HG02588 (cell line): ENCODE measurements at regions not wholly inside any gene's neighbourhood (a gene's known extent, or its start where the extent isn't known, plus 50 kb on each side); places are given as distances from the start of the nearest gene placed in this dataset.

Experiments used
- ATAC-seq: cut with Tn5 transposase; IDR thresholded peaks from one replicate; pipeline ENCODE4 v1.9.1; 2021; ENCODE audit warnings: mild to moderate bottlenecking, moderate library complexity; ENCODE audit not compliant: unreplicated experiment

DNA sequence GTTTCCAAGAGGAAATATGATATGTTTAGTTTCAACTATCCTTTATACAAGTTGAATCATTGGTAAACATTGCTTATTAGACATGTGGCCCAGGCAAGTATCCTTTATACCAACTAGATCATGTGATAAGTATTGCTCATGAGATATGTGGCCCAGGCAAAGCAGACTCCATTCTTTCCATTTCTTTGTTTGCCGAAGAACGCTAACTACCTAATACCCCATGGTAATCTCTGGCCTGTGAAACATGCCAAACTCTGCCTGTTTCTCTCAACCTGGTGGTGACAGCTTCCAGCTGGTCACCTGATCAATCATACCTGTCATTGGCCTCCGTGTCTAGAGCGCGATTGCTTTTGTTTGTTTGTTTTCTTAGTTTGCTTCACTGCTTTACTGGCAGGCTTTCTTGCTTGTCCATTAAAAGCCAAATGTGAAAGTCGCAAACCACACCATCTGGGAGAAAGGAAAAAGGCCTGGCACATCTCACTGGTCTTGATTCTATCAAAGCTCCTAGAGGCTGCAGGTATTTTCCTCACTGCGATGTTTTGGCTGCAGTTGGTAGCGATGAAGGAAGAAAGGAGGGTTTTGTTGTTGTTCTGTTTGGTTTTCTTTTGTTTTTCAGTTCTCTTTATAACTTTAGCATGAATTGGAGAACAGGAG is 686.2 kb downstream of the KCNJ2 start:
- ATAC-seq = no peak

DNA sequence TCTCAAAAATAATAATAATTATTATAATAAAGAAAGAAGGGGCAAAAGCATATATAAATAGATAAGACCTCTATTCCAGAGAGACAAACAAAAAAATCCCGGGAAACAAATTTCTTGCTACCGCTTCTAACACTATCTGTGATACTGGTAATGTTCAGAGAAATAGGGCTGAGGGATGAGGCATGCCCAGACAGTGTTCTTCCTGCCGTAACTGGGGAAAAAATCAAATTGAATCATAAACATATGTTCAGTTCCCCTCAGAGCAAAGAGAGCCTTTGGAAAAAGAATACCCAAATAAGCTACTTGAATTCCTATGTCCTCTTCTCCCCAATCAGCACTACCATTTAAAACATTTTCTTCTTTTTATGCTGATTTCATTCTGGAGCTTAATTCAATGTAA is 688.0 kb downstream of the KCNJ2 start:
- ATAC-seq = no peak

DNA sequence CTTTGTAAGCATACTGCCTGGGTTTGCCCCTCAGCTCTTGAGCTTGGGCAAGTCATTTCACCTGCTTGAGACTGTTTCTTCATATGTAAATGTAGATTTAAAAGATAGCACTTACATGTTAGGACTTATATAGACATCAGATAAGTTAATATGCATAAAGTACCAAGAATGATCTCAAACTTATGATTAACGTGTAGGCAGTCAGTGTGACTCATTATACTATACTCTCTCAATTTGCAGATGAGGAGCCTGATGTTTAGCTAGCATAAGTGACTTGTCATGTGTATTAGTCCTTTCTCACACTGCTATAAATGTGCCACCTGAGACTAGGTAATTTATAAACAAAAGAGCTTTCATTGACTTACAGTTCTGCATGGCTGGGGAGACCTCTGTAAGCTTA is 690.5 kb downstream of the KCNJ2 start:
- ATAC-seq = no peak

DNA sequence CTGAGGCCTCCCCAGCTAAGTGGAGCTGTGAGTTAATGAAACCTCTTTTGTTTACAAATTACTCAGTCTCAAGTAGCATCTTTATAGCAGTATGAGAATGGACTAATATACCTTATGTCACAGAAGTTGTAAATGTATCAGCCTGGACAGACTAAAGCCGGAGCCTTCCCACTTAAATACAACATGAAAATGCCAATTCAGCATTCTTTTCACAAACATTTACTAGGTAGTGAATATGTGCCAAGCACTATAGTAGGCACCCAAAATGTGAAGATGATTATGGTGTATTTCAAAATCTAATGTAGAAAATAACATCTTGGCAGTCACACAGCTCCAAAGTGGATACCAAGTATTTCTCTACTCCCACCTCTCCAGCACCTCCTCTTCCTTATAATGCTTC is 693.0 kb downstream of the KCNJ2 start:
- no peak for ATAC-seq

DNA sequence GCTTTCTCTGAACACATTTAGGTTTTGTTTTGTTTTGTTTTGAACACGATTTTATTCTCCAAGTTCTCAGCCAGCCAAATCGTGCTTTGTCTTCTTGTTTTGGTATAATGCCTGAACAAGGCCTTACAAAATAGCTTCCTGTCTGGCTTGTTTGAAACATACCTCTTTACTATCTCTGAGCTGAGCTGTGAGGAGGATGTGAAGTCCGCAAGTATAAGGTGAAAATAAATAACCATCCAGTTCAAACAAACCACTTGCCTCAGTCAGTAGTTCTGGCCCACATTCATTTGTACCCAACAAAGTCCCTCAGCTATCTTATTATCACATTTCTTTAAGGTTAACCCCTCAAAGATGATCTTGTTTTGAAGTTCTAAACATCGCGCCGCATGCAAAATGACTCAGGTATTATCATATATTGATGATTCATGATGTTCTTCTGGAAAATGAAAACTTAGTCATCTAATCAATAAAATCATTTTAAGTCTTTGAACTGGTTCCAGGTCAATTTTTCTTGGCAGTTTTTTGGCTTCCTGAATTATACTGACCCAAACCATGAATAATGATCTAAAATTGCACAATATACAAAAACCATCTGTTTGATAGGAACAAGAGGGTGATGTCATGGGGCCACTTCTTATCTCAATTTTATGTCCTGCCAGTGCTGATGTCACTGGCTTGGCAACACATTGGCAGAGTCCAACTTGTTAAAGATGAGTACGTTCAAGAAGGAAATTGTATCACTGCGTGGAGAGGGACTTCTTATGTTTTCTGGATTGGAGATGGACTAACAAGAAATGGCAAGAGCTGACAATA is 694.3 kb downstream of the KCNJ2 start:
- no peak for ATAC-seq

DNA sequence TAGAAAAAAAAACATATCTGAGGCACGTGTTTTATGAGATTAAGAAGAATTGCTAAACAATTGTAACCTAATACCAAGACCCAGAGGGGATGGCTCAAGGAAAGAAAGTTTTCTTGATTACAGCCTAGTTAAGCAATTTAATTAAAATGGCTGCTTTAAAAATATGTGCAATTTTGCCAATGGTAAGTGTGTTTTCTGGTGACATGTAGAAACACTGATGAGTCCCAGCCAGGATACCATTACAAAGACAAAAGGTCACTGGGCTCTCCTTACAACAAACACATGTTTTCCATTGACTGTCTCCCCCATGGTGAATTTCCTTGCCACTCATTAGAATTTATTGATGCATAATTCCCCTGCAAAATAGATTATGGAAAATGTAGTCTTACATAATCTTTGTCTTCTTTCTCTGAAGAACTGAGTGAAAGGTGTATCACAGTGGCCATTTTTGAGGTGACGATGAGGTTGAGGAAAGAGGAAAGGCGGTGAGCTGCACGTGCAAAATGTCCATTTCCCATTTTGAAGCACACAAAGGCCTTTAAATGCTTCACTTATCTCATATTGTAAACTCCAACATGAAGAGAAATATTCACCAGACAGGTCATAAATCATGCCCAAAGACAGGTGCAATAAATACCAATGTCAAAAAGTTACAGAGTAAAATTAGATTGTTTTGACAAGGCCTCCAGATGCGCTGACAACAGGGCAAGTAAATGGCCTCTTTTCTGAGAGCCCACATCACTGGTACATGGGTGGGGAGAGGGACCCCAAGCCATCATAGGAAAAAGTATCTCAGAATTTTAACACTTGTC is 696.9 kb downstream of the KCNJ2 start:
- ATAC-seq = no peak

DNA sequence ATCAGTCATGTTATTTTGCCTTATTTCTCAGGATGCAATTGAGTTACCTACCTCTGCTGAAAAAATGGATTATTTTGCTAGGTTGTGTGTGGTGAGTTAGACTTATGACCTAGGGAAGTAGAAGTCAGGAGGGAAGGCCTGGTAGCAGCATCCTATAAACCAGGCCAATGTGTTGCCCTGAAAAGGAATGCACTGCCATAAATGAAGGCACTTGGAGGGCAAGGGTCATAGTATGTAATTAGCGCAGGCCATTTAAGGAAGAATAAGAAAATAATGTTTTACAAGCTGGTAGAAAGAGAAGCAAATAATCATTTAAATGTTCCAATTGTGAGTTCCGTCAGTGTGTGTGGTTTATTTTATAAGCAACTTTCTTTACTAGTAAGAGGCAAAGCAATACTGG is 698.8 kb downstream of the KCNJ2 start:
- ATAC-seq = no peak

DNA sequence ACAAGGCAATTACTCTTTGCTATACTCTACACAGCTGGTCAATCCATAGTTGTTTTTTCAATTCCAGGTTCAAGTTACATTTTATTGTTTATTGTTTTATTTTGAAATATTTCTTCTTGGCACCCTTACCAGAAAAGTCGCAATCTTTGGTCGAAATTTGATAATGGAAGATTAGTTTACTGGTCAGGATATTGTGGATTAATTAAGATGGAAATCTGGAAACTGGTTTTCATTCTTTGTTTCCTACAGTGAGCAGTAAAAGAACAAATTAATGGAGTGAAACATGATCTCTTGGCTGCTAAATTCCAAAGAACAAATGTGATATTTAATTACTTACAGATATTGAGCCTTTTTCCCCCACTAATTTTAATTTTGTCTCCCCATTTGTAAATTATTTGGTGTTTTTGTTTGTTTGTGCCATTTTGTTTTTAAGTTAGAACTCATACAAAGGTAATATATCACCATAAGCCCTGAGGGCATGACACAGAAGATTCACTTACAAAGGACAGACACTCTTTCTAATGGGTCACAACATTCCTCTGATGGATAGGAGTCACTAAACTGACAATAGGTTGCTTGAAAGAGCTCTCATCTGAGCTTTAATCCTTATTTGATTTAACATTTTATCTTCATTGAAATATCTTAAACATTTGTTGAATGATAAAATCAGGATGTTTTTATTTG is 700.2 kb downstream of the KCNJ2 start:
- no peak for ATAC-seq

DNA sequence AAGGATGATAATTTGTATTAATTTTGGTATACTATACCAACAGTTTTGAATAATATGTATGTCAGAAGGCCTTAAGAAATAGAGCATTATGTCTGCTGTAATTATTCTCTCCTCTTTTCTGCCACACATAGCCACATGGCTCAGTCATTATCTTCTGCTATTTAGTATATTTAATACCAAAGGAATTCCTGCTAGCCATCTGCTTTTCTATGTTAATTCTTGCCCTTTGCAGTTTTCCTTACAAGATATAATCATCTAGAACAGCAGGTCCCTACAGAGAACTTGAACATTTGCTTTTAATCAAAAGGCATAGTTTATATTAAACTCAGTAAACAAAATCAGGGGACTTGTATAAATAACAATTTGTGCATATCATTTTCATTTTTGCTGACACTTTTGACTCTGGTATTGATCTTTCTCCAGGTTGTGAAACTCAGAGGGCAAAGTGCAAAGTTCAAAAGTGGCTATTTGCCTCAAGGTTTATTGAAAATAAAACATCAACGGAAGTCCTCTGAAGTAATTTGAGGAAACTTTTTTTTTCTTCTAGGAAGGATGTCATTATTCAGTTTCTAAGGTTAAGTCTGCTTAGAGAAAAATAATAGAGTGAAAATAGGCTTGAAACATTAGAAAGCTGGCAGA is 702.0 kb downstream of the KCNJ2 start:
- ATAC-seq = no peak

DNA sequence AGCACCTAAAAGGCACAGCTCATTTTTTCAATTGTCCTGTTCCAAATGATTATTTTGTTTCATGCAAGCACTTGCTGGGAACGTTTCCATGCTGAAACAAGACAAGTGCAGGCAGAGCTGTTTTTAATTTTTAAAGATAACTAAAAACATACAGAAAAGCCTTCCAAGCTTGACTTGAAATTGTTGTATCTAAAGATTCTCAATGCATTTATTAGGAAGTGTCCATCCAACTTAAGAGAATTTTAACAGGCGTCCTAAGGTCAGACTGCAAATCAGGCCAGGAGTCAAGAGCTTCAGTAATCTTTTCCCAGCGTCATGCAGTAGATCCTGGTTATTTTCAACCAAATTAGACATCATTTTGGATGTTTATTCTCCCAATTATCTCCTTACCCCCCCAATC is 702.8 kb downstream of the KCNJ2 start:
- no peak for ATAC-seq

DNA sequence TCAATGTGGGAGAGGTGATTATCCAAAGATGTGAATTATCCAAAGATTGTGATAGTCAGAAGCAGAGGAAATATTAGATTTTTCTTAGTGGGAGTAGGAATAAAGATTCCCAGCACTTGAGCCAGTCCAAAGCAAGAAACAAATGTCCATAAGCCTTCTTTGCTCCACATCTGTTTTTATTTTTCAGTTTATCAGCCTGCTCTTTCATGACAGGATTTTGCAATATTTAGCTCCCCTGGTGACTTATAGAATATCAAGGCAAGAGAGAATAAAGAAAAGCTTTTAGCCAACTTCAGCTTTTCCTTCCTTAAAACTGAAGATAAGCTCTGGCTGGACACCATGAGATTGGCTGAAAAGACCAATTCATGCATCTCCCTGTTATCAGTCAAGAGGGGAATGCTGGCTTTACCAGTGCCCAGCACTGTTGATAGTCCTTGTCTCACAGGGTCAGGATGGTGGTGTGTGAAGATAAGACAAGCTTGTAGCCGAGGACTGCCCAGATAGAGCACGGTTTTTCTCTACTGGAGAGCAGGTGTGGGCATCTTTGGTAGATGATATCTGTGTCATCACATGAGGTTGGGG is 706.5 kb downstream of the KCNJ2 start:
- ATAC-seq = no peak

DNA sequence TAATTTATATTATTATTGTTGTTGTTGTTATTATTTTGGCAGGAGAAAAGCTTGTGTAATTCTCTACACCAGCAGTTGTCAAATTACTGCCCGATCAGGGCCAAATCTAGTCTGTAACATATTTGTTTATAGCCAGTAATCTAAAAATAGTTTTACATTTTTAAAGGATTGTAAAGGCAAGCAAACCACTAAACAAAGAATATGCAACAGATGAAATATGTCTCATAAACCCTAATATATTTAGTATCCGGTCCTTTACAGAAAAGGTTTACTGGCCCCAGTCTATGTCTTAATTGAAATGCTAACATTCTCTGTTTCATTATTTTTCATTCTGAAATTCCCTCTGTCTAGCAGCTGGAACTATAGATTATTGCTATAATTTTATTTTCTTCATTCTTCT is 709.5 kb downstream of the KCNJ2 start:
- no peak for ATAC-seq

DNA sequence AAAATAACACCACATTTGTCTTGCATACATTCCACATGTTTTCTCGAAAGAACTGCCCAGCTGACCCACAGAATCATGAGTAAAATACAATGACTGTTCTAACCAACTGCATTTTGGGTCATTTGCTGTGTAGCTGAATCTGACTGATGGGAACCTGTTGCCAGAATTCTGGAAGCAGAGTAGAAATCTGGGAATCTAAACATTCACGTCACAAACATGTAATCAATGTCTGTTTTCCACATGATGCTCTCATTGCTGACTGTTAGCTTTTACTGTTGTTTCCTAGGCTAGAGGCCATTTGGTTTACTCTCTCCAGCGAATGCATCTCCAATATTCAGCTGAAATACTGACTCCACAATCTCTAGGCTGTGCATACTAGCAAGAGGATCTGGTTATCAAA is 710.1 kb downstream of the KCNJ2 start:
- ATAC-seq = no peak

DNA sequence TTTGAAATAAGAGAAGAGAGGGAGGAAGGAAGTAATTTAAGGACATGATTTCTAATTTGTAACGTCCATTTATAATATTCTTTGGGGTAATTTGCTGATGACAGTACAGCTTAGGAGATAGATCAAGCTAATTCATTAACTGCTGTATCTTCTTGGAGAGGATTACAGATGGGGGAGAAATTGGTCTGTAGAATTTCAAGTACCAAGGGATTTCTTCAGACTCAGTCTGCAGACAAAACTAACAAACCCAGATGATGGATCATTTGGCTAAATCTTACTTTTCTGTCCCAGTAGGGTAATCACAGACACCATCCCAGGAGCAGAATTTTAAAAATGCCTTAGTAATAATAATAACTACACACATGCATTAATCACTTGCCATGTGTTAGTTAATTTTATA is 711.8 kb downstream of the KCNJ2 start:
- ATAC-seq = no peak

DNA sequence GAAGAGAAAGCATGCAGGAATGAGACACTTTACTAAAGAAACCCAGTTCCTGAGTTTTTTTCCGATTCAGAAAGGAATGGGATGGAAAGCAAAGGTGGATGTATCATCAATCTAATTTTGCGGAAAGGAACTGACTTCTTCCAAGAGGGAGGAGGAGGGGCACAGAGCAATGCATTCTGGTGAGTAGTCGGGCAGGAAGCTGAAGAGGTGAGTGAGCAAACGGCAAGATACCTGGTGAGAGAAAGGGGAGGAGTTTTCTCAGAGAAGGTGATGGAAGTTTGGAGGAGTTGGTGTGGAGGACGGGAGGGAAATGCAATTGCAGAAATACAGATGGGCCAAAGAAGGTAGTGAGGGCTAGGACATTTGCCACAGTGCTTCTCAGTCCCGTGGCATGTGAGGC is 713.2 kb downstream of the KCNJ2 start:
- no peak for ATAC-seq

DNA sequence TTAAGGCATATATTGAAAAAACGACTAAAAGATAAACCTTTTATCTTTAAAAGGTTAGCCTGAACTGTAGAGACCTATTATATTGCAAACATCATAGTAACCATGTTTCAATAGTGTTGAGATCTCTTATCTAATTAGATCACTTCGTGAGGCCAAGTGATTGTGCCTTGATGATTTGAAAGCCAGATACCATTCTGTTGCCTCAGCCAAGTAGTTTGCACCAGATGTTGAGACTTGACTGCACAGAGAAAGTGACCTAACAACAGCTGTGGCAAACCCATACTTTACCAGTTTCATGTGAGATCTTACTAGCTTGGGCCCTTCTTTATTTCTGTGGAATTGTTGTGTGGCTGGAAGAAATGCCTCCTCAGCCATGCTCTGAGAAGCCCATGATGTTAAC is 717.3 kb downstream of the KCNJ2 start:
- no peak for ATAC-seq

DNA sequence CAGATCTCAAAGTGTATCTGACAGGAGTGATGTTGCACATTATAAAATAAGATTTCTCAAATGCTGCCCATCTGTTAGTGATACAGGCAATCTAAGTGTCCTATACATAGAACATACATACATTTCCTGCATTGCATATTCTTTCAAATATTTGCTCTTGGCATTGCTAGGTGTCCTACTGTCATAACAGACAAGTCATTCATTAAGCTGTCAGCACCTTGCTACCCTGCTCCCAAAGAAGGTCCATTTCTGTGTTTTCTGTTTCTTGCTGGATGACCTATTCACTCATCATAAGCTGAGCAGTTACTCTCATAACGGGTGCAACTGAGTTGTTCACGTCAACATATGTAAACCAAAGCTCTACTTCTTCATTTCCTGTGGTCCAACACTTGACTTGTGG is 719.0 kb downstream of the KCNJ2 start:
- ATAC-seq = no peak

DNA sequence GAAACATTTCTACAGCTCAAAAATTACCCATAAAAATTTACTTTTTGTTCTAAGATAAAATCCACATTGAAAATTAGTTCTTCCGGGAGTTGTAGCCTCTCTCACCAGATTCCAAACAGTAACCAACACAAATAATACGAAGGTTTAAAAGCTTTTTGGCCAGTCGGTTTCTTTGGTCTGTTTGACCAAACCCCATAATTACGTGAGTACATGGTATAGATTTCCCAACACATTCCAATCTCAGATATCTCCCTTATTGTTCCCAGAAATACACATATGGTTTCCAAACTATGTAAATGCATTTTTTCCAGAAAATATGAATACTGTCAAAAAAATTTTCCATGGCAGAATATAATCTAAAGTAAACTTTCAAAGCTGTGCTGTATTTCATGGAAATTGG is 722.0 kb downstream of the KCNJ2 start:
- ATAC-seq = no peak

DNA sequence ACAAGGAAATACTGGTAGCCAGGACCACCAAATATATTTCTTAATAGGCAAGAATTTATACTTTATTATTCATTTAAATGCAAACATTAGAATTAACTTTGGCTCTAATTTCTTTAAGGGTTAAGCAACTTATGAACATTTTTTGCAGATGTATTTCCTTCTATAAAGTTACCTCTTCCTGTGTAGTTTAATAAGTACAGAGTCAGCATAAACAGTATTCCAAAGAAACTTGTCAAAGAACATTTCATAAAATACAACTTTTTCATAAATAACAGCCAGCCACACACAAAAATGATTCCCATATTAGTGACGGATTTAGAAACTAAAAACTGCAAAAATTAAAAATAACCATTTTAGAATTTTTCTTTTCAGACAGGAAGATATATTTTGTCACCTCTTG is 723.2 kb downstream of the KCNJ2 start:
- no peak for ATAC-seq

DNA sequence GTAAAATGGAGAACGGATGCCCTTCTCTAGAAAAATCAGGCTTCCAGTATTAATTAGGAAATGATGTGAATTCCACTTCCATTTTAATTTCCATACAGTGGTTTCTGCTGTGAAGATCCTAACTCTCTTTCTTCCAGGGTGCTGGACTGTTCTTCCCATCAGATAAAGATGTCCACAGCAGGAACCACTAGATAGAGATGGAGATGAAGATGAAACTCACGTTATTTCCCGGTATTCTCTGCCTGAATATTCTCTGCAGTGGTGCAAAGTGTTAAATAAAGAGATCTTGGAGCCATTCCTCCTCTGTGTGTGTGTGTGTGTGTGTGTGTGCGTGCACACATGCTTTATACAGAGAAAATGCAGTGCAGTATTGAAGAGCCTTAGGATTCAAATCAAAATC is 727.5 kb downstream of the KCNJ2 start:
- ATAC-seq = no peak

DNA sequence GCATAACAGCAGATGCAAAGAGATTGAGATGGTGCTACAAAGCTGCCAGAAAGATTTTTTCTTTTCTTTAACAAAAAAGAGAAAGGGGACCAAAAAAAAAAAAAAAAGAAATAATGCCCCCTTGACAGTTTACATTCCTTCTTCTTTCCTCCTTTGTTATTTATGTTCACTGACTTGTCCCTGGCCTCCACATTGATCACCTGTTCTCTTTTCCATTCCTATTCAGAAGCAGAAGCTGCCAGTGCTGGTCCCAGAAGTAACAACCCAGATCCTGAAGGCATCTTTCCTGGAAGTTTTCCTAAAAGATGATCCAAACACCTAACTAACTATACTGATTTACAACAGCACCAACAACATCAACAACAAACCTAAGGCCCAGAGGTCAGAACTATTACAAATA is 728.1 kb downstream of the KCNJ2 start:
- no peak for ATAC-seq
